ENCODE measurements at regions not wholly inside any gene's neighbourhood (a gene's known extent, or its start where the extent isn't known, plus 50 kb on each side); places are given as distances from the start of the nearest gene placed in this dataset.

DNA sequence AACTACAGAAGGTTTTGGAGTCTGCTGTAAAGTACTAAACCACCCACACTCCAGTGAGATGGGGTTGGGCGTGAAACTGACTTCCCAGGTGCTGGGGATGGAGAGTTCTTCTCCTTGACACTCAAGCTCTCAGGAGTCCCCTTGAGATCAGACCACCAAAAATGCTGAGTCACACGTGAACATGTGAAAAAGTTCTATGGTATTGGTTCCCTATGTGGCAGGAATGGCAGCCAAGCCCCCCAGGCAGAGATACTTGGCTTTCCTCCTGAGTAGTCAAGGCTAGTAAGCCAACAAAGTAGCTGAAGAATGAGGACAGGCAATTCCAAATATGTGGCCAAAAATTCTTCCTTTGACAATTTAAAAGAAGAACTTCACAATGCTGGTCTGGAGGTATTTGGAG is 222.0 kb upstream of the ADAMTS3 start:
- in situ Hi-C loops (cut with MboI; ENCODE audit: low sequenced_read_pairs in 4 of 4): no loop called here
- H3K4me1 ChIP-seq: no peaks in the 10 kb centered on the region
- intact Hi-C loops (cut with DNase I; ENCODE audit: low total_unique reads): no loop called here
- DNase-seq (no peak), ATAC-seq (no peak)
- H3K4me3 ChIP-seq: no peak overlapping the region
- no peaks in the 10 kb centered on the region for H3K9me3 ChIP-seq
- TF ChIP-seq POLR2A (IDR thresholded peaks at IDR 0.05): no peak
- TF ChIP-seq, protein P1, sequence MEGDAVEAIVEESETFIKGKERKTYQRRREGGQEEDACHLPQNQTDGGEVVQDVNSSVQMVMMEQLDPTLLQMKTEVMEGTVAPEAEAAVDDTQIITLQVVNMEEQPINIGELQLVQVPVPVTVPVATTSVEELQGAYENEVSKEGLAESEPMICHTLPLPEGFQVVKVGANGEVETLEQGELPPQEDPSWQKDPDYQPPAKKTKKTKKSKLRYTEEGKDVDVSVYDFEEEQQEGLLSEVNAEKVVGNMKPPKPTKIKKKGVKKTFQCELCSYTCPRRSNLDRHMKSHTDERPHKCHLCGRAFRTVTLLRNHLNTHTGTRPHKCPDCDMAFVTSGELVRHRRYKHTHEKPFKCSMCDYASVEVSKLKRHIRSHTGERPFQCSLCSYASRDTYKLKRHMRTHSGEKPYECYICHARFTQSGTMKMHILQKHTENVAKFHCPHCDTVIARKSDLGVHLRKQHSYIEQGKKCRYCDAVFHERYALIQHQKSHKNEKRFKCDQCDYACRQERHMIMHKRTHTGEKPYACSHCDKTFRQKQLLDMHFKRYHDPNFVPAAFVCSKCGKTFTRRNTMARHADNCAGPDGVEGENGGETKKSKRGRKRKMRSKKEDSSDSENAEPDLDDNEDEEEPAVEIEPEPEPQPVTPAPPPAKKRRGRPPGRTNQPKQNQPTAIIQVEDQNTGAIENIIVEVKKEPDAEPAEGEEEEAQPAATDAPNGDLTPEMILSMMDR (IDR thresholded peaks at IDR 0.05 in 4 of 5, conservative IDR thresholded peaks at IDR 0.05 in 1 of 5): no peak
- no peak overlapping the region for H3K27ac ChIP-seq
- H3K27me3 ChIP-seq: no peaks in the 10 kb centered on the region
- H3K36me3 ChIP-seq: no peaks in the 10 kb centered on the region

DNA sequence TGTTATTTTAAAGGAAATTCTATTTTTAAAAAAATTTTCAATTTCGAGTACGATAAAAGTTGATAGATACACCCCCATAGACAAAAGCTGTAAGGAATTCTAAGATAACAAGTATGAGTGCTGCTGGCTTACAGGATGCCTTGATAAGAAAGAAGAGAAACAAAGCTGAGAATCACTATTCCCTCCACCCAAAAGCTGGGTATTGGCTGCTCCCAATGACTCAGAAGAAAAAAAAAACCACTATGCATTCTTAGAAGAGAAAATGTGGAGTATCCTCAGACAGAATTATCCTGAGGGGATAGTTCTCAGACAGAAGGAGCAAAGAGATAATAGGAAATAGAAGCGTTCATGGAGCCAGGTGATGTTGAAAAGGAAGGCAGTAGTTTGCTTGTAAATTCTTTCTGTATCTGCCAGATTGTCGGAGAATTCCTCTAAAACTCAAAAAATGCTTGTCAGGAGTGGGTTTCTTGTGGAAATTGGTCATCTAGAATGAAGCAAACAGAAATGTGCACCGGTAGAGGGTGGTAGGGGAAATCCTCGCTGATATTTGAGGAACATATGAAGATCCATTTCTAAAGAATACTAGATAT is 217.5 kb upstream of the ADAMTS3 start:
- H3K36me3 ChIP-seq: no peaks in the 10 kb centered on the region
- intact Hi-C loops (cut with DNase I; ENCODE audit: low total_unique reads) (no loop called here), in situ Hi-C loops (cut with MboI; ENCODE audit: low sequenced_read_pairs in 4 of 4) (no loop called here)
- no peak for ATAC-seq
- no peak overlapping the region for H3K27ac ChIP-seq
- H3K27me3 ChIP-seq: no peaks in the 10 kb centered on the region
- TF ChIP-seq, protein P1 (IDR thresholded peaks at IDR 0.05 in 4 of 5, conservative IDR thresholded peaks at IDR 0.05 in 1 of 5): no peak
- TF ChIP-seq POLR2A (IDR thresholded peaks at IDR 0.05): no peak
- no peak for DNase-seq
- no peaks in the 10 kb centered on the region for H3K4me1 ChIP-seq
- no peak overlapping the region for H3K4me3 ChIP-seq
- H3K9me3 ChIP-seq: no peaks in the 10 kb centered on the region

DNA sequence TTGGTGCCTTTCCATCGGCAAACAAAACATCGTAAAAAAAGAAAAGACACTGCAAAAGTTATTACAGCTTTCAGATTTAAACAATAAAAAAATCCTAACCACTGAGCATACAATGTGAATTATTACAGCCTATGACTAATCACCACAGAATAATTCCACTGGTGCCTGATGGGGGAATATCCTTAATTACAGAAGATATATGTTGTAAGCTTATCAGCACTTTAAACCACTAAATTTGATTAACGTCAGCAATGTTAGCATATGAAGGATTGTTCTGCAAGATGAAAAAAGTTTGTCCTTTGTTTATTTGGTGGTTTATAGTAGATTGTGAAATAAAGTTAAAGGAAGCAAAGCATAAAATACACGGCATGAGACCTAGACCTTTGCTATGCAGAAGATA is 210.2 kb upstream of the ADAMTS3 start:
- Histone ChIP-seq H3K36me3 (no peaks in the 10 kb centered on the region), H3K4me3 (no peak overlapping the region), H3K4me1 (no peaks in the 10 kb centered on the region), H3K27me3 (no peaks in the 10 kb centered on the region), H3K27ac (no peak overlapping the region), H3K9me3 (no peaks in the 10 kb centered on the region)
- TF ChIP-seq, protein P1 (IDR thresholded peaks at IDR 0.05 in 4 of 5, conservative IDR thresholded peaks at IDR 0.05 in 1 of 5): no peak
- TF ChIP-seq POLR2A (IDR thresholded peaks at IDR 0.05): no peak
- no peak for ATAC-seq
- DNase-seq: no peak
- in situ Hi-C loops (cut with MboI; ENCODE audit: low sequenced_read_pairs in 4 of 4): no loop called here
- intact Hi-C loops (cut with DNase I; ENCODE audit: low total_unique reads): loop anchor here (10.0 kb wide), 1 partner anchor 116 kb away; no protein-coding TSS in a partner anchor

DNA sequence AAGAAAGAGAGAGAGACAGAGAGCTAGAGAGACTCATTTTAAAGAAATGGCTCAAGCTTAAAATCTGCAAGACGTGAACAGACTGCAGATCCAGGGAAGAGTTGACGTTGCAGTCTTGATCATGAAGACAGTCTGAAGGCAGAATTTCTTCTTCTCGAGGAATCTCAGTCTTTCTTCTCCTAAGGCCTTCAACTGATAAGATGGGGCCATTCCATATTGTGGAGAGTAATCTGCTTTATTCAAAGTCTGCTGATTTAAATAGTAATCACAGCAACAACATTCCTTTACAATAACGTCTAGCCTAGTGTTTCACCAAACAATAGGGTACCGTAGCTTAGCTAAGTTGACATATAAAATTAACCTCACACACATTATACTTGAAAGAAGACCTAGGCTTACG is 208.4 kb upstream of the ADAMTS3 start:
- DNase-seq: no peak
- Histone ChIP-seq H3K4me1 (no peaks in the 10 kb centered on the region), H3K27ac (no peak overlapping the region), H3K9me3 (no peaks in the 10 kb centered on the region), H3K36me3 (no peaks in the 10 kb centered on the region), H3K4me3 (no peak overlapping the region), H3K27me3 (no peaks in the 10 kb centered on the region)
- intact Hi-C loops (cut with DNase I; ENCODE audit: low total_unique reads): loop anchor here (10.0 kb wide), 1 partner anchor 117 kb away; no protein-coding TSS in a partner anchor
- no peak for TF ChIP-seq POLR2A (IDR thresholded peaks at IDR 0.05)
- TF ChIP-seq, protein P1 (IDR thresholded peaks at IDR 0.05 in 4 of 5, conservative IDR thresholded peaks at IDR 0.05 in 1 of 5): no peak
- in situ Hi-C loops (cut with MboI; ENCODE audit: low sequenced_read_pairs in 4 of 4): no loop called here
- no peak for ATAC-seq

DNA sequence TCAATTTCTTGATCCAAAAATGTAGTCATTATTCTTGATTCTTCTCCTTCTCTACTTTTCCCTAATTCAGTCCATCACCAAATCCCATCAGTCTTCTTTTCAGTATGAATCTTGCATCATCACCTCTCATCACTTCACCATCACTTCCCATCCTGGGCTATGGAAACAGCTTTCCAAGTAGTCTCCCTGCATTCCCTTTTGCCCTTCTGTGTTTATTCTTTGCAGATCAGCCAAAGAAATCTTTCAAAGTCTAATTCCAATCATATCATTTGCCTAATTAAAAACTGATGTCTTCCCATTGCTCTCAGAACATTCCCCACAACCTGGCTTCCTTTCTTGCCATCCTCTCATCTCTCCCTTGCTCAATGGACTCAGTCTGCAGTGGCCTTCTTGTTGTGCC is 201.7 kb upstream of the ADAMTS3 start:
- Histone ChIP-seq H3K36me3 (no peaks in the 10 kb centered on the region), H3K4me1 (no peaks in the 10 kb centered on the region), H3K27me3 (no peaks in the 10 kb centered on the region), H3K4me3 (no peak overlapping the region), H3K9me3 (no peaks in the 10 kb centered on the region), H3K27ac (no peak overlapping the region)
- no peak for ATAC-seq
- no peak for DNase-seq
- TF ChIP-seq, protein P1 (IDR thresholded peaks at IDR 0.05 in 4 of 5, conservative IDR thresholded peaks at IDR 0.05 in 1 of 5): no peak
- no peak for TF ChIP-seq POLR2A (IDR thresholded peaks at IDR 0.05)
- in situ Hi-C loops (cut with MboI; ENCODE audit: low sequenced_read_pairs in 4 of 4): no loop called here
- intact Hi-C loops (cut with DNase I; ENCODE audit: low total_unique reads): loop anchor here (10.0 kb wide), 1 partner anchor 124 kb away; no protein-coding TSS in a partner anchor

Data from gastrocnemius medialis (tissue), 4 donors.